Transverse colon (tissue), 4 donors: ENCODE measurements at regions not wholly inside any gene's neighbourhood (a gene's known extent, or its start where the extent isn't known, plus 50 kb on each side); places are given as distances from the start of the nearest gene placed in this dataset.

Experiments
- EP300 ChIP-seq: sonication (generic); formaldehyde crosslinking; IDR thresholded peaks from one replicate; pipeline ENCODE4 v1.6.1; 2017; ENCODE audit warnings: antibody characterized with exemption, low read depth
- POLR2A ChIP-seq: fragments of 450-650 bp; IDR thresholded peaks from one replicate; pipeline ENCODE4 v1.6.1; 2016; ENCODE audit warnings: antibody characterized with exemption, mild to moderate bottlenecking, moderate library complexity
- POLR2AphosphoS5 ChIP-seq, 3 donors: sonication (generic); formaldehyde crosslinking; IDR thresholded peaks; one replicate each; pipeline ENCODE4 v1.6.1; 2016; ENCODE audit warnings: antibody characterized with exemption in 3 of 3
- TF ChIP-seq, protein P1 (sequence below), 5 experiments: fragments of 200-600 bp in 3 of 5; fragments of 450-650 bp in 2 of 5; sonication (generic) in 3 of 5; IDR thresholded peaks; 1 replicate in 2 of 5; 2 replicates in 3 of 5; pipeline ENCODE4 v1.5.1; 2016 to 2017; ENCODE audit warnings: antibody characterized with exemption in 5 of 5, inconsistent platforms in 3 of 5, mild to moderate bottlenecking in 2 of 5, moderate library complexity in 1 of 5

DNA sequence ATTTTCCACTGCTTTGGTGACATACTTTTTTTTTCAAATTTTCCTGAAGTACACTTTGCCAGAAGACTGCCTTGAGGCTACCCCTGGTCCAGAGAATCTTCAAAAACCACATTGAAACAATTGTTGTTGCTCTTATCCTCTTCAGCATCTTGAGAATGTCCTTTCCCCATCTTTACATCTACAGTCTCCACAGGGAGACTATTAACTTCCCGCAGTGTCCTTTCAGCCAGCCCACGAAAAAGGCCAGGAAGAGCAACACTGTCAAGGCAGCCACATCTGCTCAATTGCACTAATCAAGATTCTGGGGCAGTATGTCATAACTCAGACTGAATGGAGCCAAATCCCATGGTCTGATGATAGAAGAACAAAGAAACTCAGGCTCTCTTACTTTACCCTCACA lies 148.3 kb downstream of the ENC1 start:
- TF ChIP-seq POLR2AphosphoS5 (IDR thresholded peaks at IDR 0.05) = no peak
- TF ChIP-seq, protein P1, sequence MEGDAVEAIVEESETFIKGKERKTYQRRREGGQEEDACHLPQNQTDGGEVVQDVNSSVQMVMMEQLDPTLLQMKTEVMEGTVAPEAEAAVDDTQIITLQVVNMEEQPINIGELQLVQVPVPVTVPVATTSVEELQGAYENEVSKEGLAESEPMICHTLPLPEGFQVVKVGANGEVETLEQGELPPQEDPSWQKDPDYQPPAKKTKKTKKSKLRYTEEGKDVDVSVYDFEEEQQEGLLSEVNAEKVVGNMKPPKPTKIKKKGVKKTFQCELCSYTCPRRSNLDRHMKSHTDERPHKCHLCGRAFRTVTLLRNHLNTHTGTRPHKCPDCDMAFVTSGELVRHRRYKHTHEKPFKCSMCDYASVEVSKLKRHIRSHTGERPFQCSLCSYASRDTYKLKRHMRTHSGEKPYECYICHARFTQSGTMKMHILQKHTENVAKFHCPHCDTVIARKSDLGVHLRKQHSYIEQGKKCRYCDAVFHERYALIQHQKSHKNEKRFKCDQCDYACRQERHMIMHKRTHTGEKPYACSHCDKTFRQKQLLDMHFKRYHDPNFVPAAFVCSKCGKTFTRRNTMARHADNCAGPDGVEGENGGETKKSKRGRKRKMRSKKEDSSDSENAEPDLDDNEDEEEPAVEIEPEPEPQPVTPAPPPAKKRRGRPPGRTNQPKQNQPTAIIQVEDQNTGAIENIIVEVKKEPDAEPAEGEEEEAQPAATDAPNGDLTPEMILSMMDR (IDR thresholded peaks at IDR 0.05) = no peak
- no peak for TF ChIP-seq POLR2A
- TF ChIP-seq EP300 = no peak
